AG08395 (cell line): ENCODE measurements at regions not wholly inside any gene's neighbourhood (a gene's known extent, or its start where the extent isn't known, plus 50 kb on each side); places are given as distances from the start of the nearest gene placed in this dataset.
A peak's percentile ranks its signal among the peaks of the same experiment; 100 is the strongest.
"Not testable (repeated sequence)": the region's sequence is repeated elsewhere in the genome, so short reads cannot be mapped to it uniquely, and the experiment has no call there.

Source experiments
- DNase-seq: peaks from one replicate; pipeline ENCODE4 v3.0.0; 2012; ENCODE audit warnings: mixed read lengths, low spot score

GRCh38 chr1:118564961-118565703 is 380.1 kb upstream of the SPAG17 start:
- no peak for DNase-seq

- peak; percentile 5 for DNase-seq
Measured at GRCh38 chr1:118563981-118564951, 379.2 kb upstream of the SPAG17 start.

- DNase-seq, result no peak
Measured at GRCh38 chr1:118558933-118559332, 373.9 kb upstream of the SPAG17 start.

GRCh38 chr1:118556936-118557335 is 371.9 kb upstream of the SPAG17 start:
- no peak for DNase-seq

- DNase-seq, result no peak
Measured at GRCh38 chr1:118555638-118556037, 370.6 kb upstream of the SPAG17 start.

- DNase-seq, result no peak
Measured at GRCh38 chr1:118535901-118536300, 350.9 kb upstream of the SPAG17 start.

- not testable (repeated sequence) for DNase-seq
Measured at GRCh38 chr1:118511922-118512321, 326.9 kb upstream of the SPAG17 start.

- DNase-seq, result no peak
Measured at GRCh38 chr1:118504867-118505266, 319.8 kb upstream of the SPAG17 start.

GRCh38 chr1:118504221-118504644 is 319.2 kb upstream of the SPAG17 start:
- DNase-seq, result no peak

- no peak for DNase-seq
Measured at GRCh38 chr1:118503752-118504151, 318.7 kb upstream of the SPAG17 start.

- DNase-seq, result no peak
Measured at GRCh38 chr1:118494998-118495397, 310.0 kb upstream of the SPAG17 start.

GRCh38 chr1:118488787-118489186 is 303.8 kb upstream of the SPAG17 start:
- no peak for DNase-seq

GRCh38 chr1:118487932-118488331 is 302.9 kb upstream of the SPAG17 start:
- DNase-seq, result no peak

- DNase-seq, result no peak
Measured at GRCh38 chr1:118487091-118487490, 302.1 kb upstream of the SPAG17 start.

- DNase-seq, result no peak
Measured at GRCh38 chr1:118486199-118486598, 301.2 kb upstream of the SPAG17 start.

GRCh38 chr1:118485757-118486156 is 300.7 kb upstream of the SPAG17 start:
- no peak for DNase-seq

GRCh38 chr1:118484893-118485292 is 299.9 kb upstream of the SPAG17 start:
- no peak for DNase-seq

GRCh38 chr1:118483245-118484006 is 298.4 kb upstream of the SPAG17 start:
- DNase-seq, result no peak

GRCh38 chr1:118481126-118481525 is 296.1 kb upstream of the SPAG17 start:
- no peak for DNase-seq

- DNase-seq, result no peak
Measured at GRCh38 chr1:118479351-118479750, 294.3 kb upstream of the SPAG17 start.

- DNase-seq, result no peak
Measured at GRCh38 chr1:118473825-118474224, 288.8 kb upstream of the SPAG17 start.

- not testable (repeated sequence) for DNase-seq
Measured at GRCh38 chr1:118464460-118464859, 279.4 kb upstream of the SPAG17 start.
